Activated CD8-positive, alpha-beta T cell treated with anti-CD3 and anti-CD28 coated beads for 36 hours (primary cell): ENCODE measurements at regions not wholly inside any gene's neighbourhood (a gene's known extent, or its start where the extent isn't known, plus 50 kb on each side); places are given as distances from the start of the nearest gene placed in this dataset.

Source experiments
- ATAC-seq: fragments of 200-7000 bp; cut with Tn5 transposase; one replicate; pipeline ENCODE4 v1.10.0; 2021; ENCODE audit warnings: mild to moderate bottlenecking, moderate library complexity
- CTCF ChIA-PET: fragments of 350-600 bp; sonication (Branson Sonifier 250); formaldehyde crosslinking; loops from one replicate; lab custom pipeline; 2021; ENCODE audit warnings: antibody characterized with exemption; lab: Charles Lee
- POLR2A ChIA-PET: fragments of 350-600 bp; sonication (Branson Sonifier 250); formaldehyde crosslinking; loops from one replicate; lab custom pipeline; 2021; ENCODE audit warnings: antibody characterized with exemption; lab: Charles Lee
- DNase-seq: peaks from one replicate; pipeline ENCODE4 v3.0.0-alpha.2; 2020
- H3K27ac Mint-ChIP-seq: one replicate; pipeline ENCODE4 v1.8.0; 2021; ENCODE audit warnings: mild to moderate bottlenecking, mixed read lengths
- H3K27me3 Mint-ChIP-seq: one replicate; pipeline ENCODE4 v1.8.0; 2021; ENCODE audit warnings: mixed read lengths
- H3K36me3 Mint-ChIP-seq: one replicate; pipeline ENCODE4 v1.8.0; 2021; ENCODE audit warnings: low read depth, mixed read lengths
- H3K4me1 Mint-ChIP-seq: one replicate; pipeline ENCODE4 v1.8.0; 2021; ENCODE audit warnings: low read depth, mixed read lengths
- H3K4me3 Mint-ChIP-seq: one replicate; pipeline ENCODE4 v1.8.0; 2021; ENCODE audit warnings: mild to moderate bottlenecking, moderate library complexity, mixed read lengths
- H3K9me3 Mint-ChIP-seq: one replicate; pipeline ENCODE4 v1.8.0; 2021; ENCODE audit warnings: mixed read lengths
- CTCF ChIP-seq: fragments of 200-600 bp; IDR thresholded peaks from one replicate; pipeline ENCODE4 v1.8.0; 2022; ENCODE audit warnings: antibody characterized with exemption, mild to moderate bottlenecking
- intact Hi-C: fragments of 100-400 bp; cut with micrococcal nuclease; formaldehyde crosslinking; loops from one replicate; pipeline ENCODE4 v1.10.0; 2022

GRCh38 chr14:71711619-71712018 lies 220.6 kb upstream of the RGS6 start:
- TF ChIP-seq CTCF: no peak
- ChIA-PET POLR2A (interaction anchor here (1.5 kb wide), 1 partner anchor 12 kb away, joined by 3 read pairs; no protein-coding TSS in a partner anchor), CTCF (interaction anchor here (0.8 kb wide), 1 partner anchor 9 kb away, joined by 3 read pairs; no protein-coding TSS in a partner anchor)
- H3K27ac Mint-ChIP-seq: no peak overlapping the region
- peak; percentile 30 for ATAC-seq
- DNase-seq: peak; percentile 3
- peaks cover 15% of the 10 kb centered on the region for H3K4me1 Mint-ChIP-seq
- intact Hi-C loops: no loop called here
- no peak overlapping the region for H3K4me3 Mint-ChIP-seq
- H3K36me3 Mint-ChIP-seq: peaks cover 25% of the 10 kb centered on the region
- no peaks in the 10 kb centered on the region for H3K27me3 Mint-ChIP-seq
- H3K9me3 Mint-ChIP-seq: no peaks in the 10 kb centered on the region

- no peak for DNase-seq
- peaks cover 15% of the 10 kb centered on the region for H3K4me1 Mint-ChIP-seq
- TF ChIP-seq CTCF: no peak
- no peaks in the 10 kb centered on the region for H3K27me3 Mint-ChIP-seq
- H3K36me3 Mint-ChIP-seq: peaks cover 23% of the 10 kb centered on the region
- no peak overlapping the region for H3K4me3 Mint-ChIP-seq
- CTCF ChIA-PET: interaction anchor here (0.9 kb wide), 1 partner anchor 570 kb away, joined by 3 read pairs; no protein-coding TSS in a partner anchor
- intact Hi-C loops: no loop called here
- ATAC-seq: no peak
- POLR2A ChIA-PET: interaction anchor here (1.5 kb wide), 1 partner anchor 11 kb away, joined by 3 read pairs; no protein-coding TSS in a partner anchor
- H3K9me3 Mint-ChIP-seq: no peaks in the 10 kb centered on the region
- no peak overlapping the region for H3K27ac Mint-ChIP-seq
These were observed 219.8 kb upstream of the RGS6 start for GRCh38 chr14:71712478-71712877.

- Mint-ChIP-seq H3K9me3 (no peaks in the 10 kb centered on the region), H3K27me3 (no peaks in the 10 kb centered on the region), H3K36me3 (peaks cover 23% of the 10 kb centered on the region), H3K4me1 (peaks cover 15% of the 10 kb centered on the region), H3K4me3 (no peak overlapping the region), H3K27ac (no peak overlapping the region)
- no peak for ATAC-seq
- POLR2A ChIA-PET: no interaction called here
- no peak for DNase-seq
- no peak for TF ChIP-seq CTCF
- intact Hi-C loops: no loop called here
- CTCF ChIA-PET: interaction anchor here (0.9 kb wide), 1 partner anchor 9 kb away, joined by 3 read pairs; no protein-coding TSS in a partner anchor
These were observed 219.2 kb upstream of the RGS6 start for GRCh38 chr14:71713016-71713415.

GRCh38 chr14:71713451-71713850 lies 218.8 kb upstream of the RGS6 start:
- POLR2A ChIA-PET: no interaction called here
- H3K36me3 Mint-ChIP-seq: peaks cover 23% of the 10 kb centered on the region
- H3K27me3 Mint-ChIP-seq: no peaks in the 10 kb centered on the region
- no peak for TF ChIP-seq CTCF
- intact Hi-C loops: no loop called here
- CTCF ChIA-PET: interaction anchor here (0.9 kb wide), 1 partner anchor 8 kb away, joined by 3 read pairs; no protein-coding TSS in a partner anchor
- ATAC-seq (no peak), DNase-seq (no peak)
- H3K4me1 Mint-ChIP-seq: peaks cover 15% of the 10 kb centered on the region
- H3K27ac Mint-ChIP-seq: no peak overlapping the region
- H3K4me3 Mint-ChIP-seq: no peak overlapping the region
- H3K9me3 Mint-ChIP-seq: no peaks in the 10 kb centered on the region

- intact Hi-C loops: no loop called here
- Mint-ChIP-seq H3K27ac (no peak overlapping the region), H3K36me3 (peaks cover 19% of the 10 kb centered on the region), H3K4me3 (no peak overlapping the region), H3K27me3 (no peaks in the 10 kb centered on the region), H3K9me3 (no peaks in the 10 kb centered on the region), H3K4me1 (peaks cover 15% of the 10 kb centered on the region)
- no peak for TF ChIP-seq CTCF
- CTCF ChIA-PET: interaction anchor here (0.9 kb wide), 1 partner anchor 39 kb away, joined by 3 read pairs; no protein-coding TSS in a partner anchor
- POLR2A ChIA-PET: no interaction called here
- no peak for ATAC-seq
- no peak for DNase-seq
These were observed 218.0 kb upstream of the RGS6 start for GRCh38 chr14:71714225-71714624.
